Thyroid gland (tissue), 4 donors: ENCODE measurements at regions not wholly inside any gene's neighbourhood (a gene's known extent, or its start where the extent isn't known, plus 50 kb on each side); places are given as distances from the start of the nearest gene placed in this dataset.

Source experiments
- DNase-seq, 2 donors: peaks; one replicate each; pipeline ENCODE4 v3.0.0-alpha.2; 2019
- H3K27ac ChIP-seq, 3 donors: fragments of 200-600 bp; sonication (generic); 1 replicate in 2 of 3; 2 replicates in 1 of 3; pipeline ENCODE4 v1.5.1; 2016 to 2019; ENCODE audit warnings: mild to moderate bottlenecking in 1 of 3, moderate library complexity in 1 of 3
- H3K27me3 ChIP-seq: fragments of 200-600 bp; sonication (generic); one replicate; pipeline ENCODE4 v1.5.1; 2019
- H3K36me3 ChIP-seq, 2 donors: fragments of 200-600 bp; sonication (generic); one replicate each; pipeline ENCODE4 v1.5.1; 2016 to 2019
- H3K4me1 ChIP-seq, 2 donors: fragments of 200-600 bp; sonication (generic); one replicate each; pipeline ENCODE4 v1.5.1; 2017 to 2019
- H3K4me3 ChIP-seq, 3 donors: fragments of 200-600 bp; sonication (generic); replicated peaks in 1 of 3; 1 replicate in 2 of 3; 2 replicates in 1 of 3; pipeline ENCODE4 v1.5.1; 2016; ENCODE audit warnings: mild to moderate bottlenecking in 1 of 3
- H3K9me3 ChIP-seq: fragments of 200-600 bp; sonication (generic); one replicate; pipeline ENCODE4 v1.5.1; 2017
- CTCF ChIP-seq, 6 experiments: fragments of 200-600 bp in 3 of 6; fragments of 450-650 bp in 3 of 6; sonication (generic) in 3 of 6; IDR thresholded peaks; one replicate each; pipeline ENCODE4 v1.5.1; 2016 to 2019; ENCODE audit warnings: antibody characterized with exemption in 6 of 6, mild to moderate bottlenecking in 2 of 6, inconsistent platforms in 1 of 6, moderate library complexity in 1 of 6
- POLR2A ChIP-seq, 2 donors: fragments of 450-650 bp; IDR thresholded peaks; one replicate each; pipeline ENCODE4 v1.6.1; 2017; ENCODE audit warnings: antibody characterized with exemption in 2 of 2, mild to moderate bottlenecking in 2 of 2, moderate library complexity in 1 of 2
- WGBS, 2 donors: methylation state at CpG; one replicate each; pipeline ENCODE4 v1.1.5; 2017; 5-methylcytosine and 5-hydroxymethylcytosine counted together
- intact Hi-C: fragments of 100-400 bp; cut with DNase I; formaldehyde crosslinking; loops from one replicate; pipeline ENCODE4 v1.15.1; 2023

GRCh38 chr6:15960740-15961634, 167.9 kb upstream of the MYLIP start:
- intact Hi-C loops: no loop called here
- TF ChIP-seq POLR2A (IDR thresholded peaks at IDR 0.05): no peak
- no peak for TF ChIP-seq CTCF (IDR thresholded peaks at IDR 0.05)
- H3K4me1 ChIP-seq: peaks cover 8 to 12% of the 10 kb centered on the region in 2 donors
- WGBS, 2 donors: 68 to 77% methylated on average over 7 of the region's 7 CpGs
- H3K27me3 ChIP-seq: no peaks in the 10 kb centered on the region
- no peaks in the 10 kb centered on the region for H3K36me3 ChIP-seq
- no peak overlapping the region for H3K4me3 ChIP-seq
- no peak for DNase-seq
- no peak overlapping the region for H3K27ac ChIP-seq
- no peaks in the 10 kb centered on the region for H3K9me3 ChIP-seq

- peaks cover 9 to 17% of the 10 kb centered on the region in 2 donors for H3K4me1 ChIP-seq
- TF ChIP-seq POLR2A (IDR thresholded peaks at IDR 0.05) (no peak), CTCF (IDR thresholded peaks at IDR 0.05) (no peak)
- no peaks in the 10 kb centered on the region for H3K27me3 ChIP-seq
- intact Hi-C loops: no loop called here
- H3K27ac ChIP-seq: no peak overlapping the region
- WGBS, 2 donors: 93 to 95% methylated on average over 2 of the region's 2 CpGs
- no peak overlapping the region for H3K4me3 ChIP-seq
- no peaks in the 10 kb centered on the region for H3K9me3 ChIP-seq
- DNase-seq: no peak
- H3K36me3 ChIP-seq: no peaks in the 10 kb centered on the region
These were observed 171.2 kb upstream of the MYLIP start for GRCh38 chr6:15957655-15958169.

GRCh38 chr6:15956205-15957106, 172.4 kb upstream of the MYLIP start:
- Histone ChIP-seq H3K4me3 (no peak overlapping the region), H3K27ac (no peak overlapping the region), H3K4me1 (peaks cover 15 to 22% of the 10 kb centered on the region in 2 donors), H3K36me3 (no peaks in the 10 kb centered on the region), H3K27me3 (no peaks in the 10 kb centered on the region), H3K9me3 (no peaks in the 10 kb centered on the region)
- peak; percentile 77 to 87 for DNase-seq
- WGBS, 2 donors: 27 to 29% methylated on average over 14 of the region's 14 CpGs
- intact Hi-C loops: no loop called here
- TF ChIP-seq CTCF (IDR thresholded peaks at IDR 0.05) (no peak), POLR2A (IDR thresholded peaks at IDR 0.05) (no peak)

- Histone ChIP-seq H3K4me1 (peaks cover 15 to 22% of the 10 kb centered on the region in 2 donors), H3K27ac (no peak overlapping the region), H3K36me3 (no peaks in the 10 kb centered on the region), H3K27me3 (no peaks in the 10 kb centered on the region), H3K9me3 (no peaks in the 10 kb centered on the region), H3K4me3 (no peak overlapping the region)
- 92 to 96% methylated on average over 3 of the region's 3 CpGs for WGBS, 2 donors
- no peak for DNase-seq
- no peak for TF ChIP-seq POLR2A (IDR thresholded peaks at IDR 0.05)
- TF ChIP-seq CTCF (IDR thresholded peaks at IDR 0.05): no peak
- intact Hi-C loops: no loop called here
These were observed 173.4 kb upstream of the MYLIP start for GRCh38 chr6:15955484-15955883.
